ENCODE measurements at regions not wholly inside any gene's neighbourhood (a gene's known extent, or its start where the extent isn't known, plus 50 kb on each side); places are given as distances from the start of the nearest gene placed in this dataset.

GRCh38 chr10:110413049-110413783, 84.5 kb upstream of the DUSP5 start:
- intact Hi-C loops (cut with micrococcal nuclease): loop anchor here (5.0 kb wide), 1 partner anchor 336 kb away; no protein-coding TSS in a partner anchor

DNA sequence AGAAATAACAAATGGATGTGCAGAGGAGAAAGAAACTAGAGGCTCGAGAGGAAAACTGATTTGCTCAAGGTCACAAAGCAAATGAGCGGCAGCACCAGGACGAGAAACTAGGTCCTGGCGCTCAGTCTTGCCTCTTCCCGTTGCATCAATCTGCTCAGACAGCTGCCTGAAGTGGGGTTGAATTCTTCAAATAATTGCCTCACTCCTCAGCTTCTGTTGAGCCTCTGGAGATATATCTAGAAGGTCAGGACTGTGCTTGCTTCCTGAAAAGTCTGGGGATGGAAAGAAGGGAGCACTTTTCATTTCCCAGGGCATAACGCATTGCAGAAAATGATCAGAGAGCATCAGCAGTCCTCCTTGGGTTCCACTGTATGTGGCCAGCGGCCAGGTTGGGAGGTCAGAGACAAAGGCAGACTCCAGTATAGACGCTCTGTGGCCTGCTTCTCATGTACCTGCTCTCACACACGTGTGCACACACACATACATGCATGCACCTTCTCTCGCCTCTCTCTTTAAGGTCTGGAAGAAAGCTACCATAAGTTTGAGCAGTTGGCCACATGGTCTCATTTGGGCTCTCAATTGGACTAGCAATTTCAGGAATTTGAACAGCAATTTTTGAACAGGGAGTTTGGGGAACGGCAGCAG, 83.7 kb upstream of the DUSP5 start:
- intact Hi-C loops (cut with micrococcal nuclease): loop anchor here (1.0 to 5.0 kb wide), 20 partner anchors 8 to 505 kb away; partner anchors contain the start of genes BBIP1, DUSP5 and SHOC2

- intact Hi-C loops (cut with micrococcal nuclease): loop anchor here (1.0 to 5.0 kb wide), 20 partner anchors 8 to 505 kb away; partner anchors contain the start of genes BBIP1, DUSP5 and SHOC2
Observed at GRCh38 chr10:110414548-110415309, 83.0 kb upstream of the DUSP5 start.

DNA sequence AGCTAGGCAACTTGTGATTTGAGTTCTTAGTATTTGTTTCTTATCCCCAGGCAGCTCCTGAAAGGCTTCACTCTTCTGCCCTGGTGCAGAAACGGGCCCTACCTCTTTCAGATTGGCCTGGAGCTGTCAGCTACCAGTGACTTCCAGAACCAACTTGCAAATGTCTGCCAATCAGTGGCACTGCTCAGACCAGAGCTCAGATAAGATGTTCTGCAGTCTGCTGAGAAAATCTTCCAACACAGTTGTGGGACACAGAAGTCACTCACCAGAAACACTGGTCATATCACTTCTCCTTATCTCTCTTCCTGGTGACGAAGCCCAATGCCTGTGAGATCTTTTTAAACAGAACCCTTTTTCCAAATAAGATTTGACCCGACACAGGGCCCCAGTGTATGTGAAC, 81.9 kb upstream of the DUSP5 start:
- intact Hi-C loops (cut with micrococcal nuclease): loop anchor here (2.0 kb wide), 3 partner anchors 113 to 449 kb away; no protein-coding TSS in a partner anchor

DNA sequence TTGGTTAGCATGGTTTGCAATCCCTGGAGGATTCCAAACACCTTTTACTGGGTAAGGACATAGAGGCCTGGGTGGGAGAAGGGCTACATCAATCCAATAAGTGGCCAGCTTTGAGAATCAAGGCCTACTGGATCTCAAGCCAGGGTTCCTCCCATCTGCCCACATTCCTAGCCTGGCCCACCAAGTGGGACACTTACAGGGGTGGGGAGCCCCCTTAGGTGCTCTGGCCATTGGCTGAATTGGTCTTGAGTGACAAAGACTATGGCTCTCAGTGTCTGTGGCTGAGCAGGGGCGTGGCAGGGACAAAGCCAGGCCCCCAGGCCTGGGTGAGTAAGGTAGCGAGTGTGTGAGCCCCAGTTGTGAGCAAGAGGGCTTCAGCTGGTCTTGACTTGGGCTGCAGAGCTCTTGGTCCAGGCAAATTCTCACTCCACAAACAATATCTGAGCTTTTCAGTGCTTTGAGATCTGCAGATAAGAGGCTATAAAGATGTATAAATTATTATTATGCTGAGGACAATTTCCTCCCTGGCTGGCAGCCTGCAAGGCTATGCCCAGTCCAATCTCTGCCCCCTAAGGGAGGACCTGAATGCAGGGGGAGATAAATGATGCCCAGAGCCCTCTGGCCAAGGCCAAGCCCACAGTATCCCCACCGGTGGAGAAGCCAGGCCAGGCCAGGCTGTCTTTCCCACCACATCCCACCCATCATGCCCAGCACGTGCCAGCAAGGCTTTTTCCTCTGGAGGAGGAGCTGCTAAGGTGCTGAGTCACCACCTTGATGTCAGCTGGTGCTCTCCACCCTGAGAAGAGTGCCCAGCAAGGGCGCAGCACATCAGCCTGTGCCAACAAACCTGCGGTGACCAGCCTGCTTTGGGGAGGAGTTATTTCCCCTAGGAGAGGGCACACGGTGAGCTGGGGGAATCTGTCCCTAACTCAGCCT, 80.7 kb upstream of the DUSP5 start:
- intact Hi-C loops (cut with micrococcal nuclease): no loop called here

DNA sequence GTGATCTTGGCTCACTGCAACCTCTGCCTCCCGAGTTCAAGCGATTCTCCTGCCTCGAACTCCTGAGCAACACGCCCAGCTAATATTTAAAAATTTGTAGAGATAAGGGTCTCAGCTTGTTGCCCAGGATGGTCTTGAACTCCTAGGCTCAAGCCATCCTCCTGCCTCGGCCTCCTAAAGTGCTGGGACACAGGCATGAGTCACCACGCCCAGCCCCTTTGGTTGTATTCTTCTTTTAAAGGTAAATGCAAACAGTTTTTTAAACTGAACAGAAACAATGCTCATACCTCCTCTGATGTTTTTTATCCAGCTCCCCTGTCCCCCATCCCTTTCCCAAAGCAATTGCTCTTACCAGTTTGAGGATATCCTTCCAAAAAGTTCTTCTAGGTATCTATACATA, 79.5 kb upstream of the DUSP5 start:
- intact Hi-C loops (cut with micrococcal nuclease): no loop called here

DNA sequence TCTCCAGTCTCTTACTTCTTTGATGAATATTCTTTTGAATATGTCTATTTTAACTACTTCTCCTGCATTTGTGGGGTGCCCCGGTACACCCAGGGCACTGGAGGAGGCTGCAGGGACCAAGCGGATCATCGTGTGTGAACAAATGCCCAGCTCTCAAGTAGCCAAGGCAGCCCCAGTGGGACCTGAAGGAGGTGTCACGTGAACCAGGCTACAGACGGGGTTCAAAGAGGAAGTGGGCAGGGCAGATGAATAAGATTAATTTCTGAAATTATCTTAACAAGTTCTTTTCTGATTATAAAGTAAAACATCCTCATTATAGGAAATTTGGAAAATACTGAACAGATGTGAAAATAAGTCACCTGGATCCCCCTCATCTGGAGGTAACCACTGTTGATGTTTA, 78.4 kb upstream of the DUSP5 start:
- intact Hi-C loops (cut with micrococcal nuclease): no loop called here

DNA sequence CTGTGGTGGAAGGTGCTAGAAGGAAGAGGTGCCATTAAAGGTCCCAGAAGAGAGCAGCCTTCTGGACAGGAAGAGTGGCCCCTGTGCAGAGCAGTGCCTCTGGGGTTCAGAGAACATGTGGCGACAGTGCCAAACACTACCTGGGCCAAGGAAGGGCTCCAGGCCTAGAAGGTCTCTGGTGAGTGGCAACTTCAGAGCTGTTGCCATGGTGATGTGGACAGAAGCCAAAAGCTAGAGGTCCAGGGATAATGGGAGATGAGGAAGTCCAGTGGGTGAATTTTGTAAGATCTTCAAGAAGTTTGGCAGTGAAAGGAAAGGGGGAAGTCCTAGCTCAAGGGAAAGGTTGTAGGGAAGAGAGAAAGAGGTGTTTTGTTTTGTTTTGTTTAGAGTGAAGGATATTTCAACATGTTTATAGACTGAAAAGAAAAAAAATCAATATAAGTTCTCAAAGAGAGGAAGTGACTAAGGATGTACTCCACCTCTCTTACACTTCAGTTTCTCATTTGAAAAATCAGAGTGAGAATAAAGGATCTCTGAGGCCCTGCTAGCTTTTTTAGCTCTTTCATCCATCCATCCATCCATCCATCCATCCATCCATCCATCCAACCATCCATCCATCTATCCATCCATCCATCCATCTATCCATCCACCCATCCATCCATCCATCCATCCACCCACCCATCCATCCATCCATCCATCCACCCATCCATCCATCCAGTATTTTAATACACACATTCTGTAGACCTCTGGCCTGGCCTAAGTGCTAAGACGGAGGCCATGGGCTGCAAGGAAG, 77.1 kb upstream of the DUSP5 start:
- intact Hi-C loops (cut with micrococcal nuclease): no loop called here

GRCh38 chr10:110421512-110422138, 76.1 kb upstream of the DUSP5 start:
- intact Hi-C loops (cut with micrococcal nuclease): loop anchor here (1.0 kb wide), 1 partner anchor 7 kb away; no protein-coding TSS in a partner anchor

- intact Hi-C loops (cut with micrococcal nuclease): loop anchor here (1.0 kb wide), 1 partner anchor 8 kb away; no protein-coding TSS in a partner anchor
Observed at GRCh38 chr10:110422548-110422947, 75.2 kb upstream of the DUSP5 start.

DNA sequence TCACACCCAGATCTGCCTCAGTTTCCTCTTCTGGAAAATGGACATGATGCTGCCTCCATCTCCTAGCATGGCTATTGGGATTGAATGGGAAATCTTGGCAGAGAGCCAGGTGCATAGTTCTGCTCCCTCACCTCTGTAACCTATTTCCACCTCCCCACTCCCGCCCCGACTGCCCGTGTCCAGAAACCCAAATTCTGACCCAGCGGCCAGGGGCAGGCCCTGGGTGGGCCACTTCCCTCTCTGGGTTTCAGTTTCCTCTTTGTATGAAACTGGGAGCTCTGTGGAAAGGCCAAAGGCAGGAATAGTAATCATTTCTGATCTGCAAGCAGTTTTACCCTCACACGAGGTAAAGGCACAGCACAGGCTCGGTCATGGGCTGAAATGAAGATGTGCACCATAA, 74.1 kb upstream of the DUSP5 start:
- intact Hi-C loops (cut with micrococcal nuclease): no loop called here

DNA sequence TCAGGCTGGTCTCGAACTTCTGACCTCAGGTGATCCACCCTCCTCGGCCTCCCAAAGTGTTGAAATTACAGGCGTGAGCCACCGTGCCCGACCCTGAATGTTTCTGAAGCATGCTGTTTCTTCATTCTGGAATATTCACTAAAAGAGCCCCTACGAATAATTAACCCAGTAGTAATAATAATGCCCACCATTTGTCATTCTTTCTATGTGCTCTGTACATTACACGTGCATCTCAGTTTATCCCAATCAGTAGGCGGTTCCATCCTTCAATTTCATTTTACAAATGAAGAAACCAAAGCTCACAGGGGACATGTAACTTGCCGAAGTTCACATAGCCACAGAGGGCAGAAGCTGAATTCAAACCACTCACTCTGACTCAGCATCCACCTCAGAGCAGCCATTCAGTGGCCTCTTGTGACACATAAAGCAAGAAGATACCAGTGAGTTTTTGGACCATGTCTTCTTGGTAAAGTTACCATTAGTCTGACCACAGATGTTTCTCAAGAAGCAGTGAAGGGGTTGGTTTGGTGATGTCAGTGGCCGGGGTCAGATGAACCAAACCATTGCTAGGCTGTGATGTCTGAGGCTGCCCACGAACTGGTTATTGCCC, 71.9 kb upstream of the DUSP5 start:
- intact Hi-C loops (cut with micrococcal nuclease): loop anchor here (1.0 to 5.0 kb wide), 6 partner anchors 11 to 113 kb away; no protein-coding TSS in a partner anchor

- intact Hi-C loops (cut with micrococcal nuclease): loop anchor here (1.0 to 5.0 kb wide), 6 partner anchors 12 to 114 kb away; no protein-coding TSS in a partner anchor
Observed at GRCh38 chr10:110426294-110427181, 71.2 kb upstream of the DUSP5 start.

DNA sequence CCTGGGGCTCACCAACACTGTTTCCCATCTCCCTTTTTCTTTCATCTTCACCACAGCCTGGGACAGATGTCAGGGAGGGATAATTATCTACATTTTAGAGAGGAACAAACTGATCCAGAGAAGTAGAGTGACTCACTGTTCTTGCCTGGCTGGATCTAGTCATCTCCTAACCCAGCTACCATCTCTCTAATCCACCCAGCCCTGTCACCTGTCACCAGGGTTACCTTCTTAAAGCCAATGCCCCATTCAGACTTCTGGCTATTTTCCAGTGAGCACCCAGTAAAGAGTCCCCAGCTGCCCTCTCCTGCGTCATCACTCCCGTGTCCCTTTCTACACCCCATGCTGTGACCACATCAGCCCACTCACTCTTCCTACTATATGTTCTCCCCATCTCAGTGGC, 68.4 kb upstream of the DUSP5 start:
- intact Hi-C loops (cut with micrococcal nuclease): loop anchor here (5.0 kb wide), 1 partner anchor 117 kb away; no protein-coding TSS in a partner anchor

DNA sequence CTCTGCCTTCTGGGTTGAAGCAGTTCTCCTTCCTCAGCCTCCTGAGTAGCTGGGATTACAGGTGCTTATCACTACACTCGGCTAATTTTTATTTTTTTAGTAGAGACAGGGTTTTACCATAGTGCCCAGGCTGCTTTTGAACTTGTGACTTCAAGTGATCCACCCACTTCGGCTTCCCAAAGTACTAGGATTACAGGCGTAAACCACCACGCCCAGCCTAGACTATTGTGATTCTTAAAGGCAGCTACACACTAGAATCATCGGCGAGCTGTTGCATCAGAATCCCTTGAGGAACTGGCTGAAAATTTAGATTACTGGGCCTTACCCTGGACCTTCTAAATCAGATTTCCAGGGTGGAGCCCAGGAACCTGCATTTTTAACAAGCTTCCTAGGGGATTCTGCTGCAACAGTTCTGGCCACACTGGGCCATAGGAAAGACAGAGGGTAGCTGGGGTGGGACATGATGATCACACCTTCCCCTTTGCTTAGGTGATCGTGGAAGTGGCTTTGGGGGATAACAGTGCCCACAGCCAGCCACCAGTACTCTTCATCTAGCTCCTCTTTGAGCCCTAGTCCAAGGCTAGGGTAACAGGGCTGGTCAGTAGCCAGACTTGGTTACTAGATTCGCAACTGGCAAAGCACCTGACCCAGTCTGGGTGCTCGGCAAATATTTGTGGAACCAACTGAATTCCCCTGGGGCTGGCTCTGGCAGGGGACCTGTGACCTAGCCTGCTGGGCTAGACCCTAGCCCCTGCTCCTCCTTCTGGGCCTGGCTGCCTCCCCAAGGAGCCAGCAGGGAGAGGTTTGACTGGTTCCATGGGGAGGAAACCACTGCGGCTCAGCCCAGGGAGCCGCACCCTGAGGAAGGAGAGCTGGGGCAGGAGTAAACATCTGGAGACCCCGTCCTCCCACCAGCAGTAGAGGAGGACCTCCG, 67.1 kb upstream of the DUSP5 start:
- intact Hi-C loops (cut with micrococcal nuclease): no loop called here

DNA sequence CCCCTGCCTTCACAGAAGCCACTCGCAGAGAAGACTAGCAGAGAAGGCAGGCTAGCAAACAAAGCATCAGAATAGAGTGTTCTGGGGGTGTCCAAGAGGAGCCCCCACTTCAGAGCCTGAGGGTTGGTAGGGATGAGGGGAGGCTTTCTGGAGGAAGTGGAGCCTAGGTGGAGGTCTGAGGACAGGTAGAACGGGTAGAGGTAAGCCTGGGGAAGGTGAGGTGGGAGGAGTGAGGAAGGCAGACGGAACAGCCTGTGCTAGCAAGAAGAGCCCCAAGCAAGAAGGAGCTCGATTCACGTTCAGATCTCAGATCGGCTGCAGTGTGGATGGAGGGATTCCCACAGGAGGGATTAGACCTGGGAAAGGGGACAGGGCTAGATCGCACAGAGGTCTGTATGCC, 66.0 kb upstream of the DUSP5 start:
- intact Hi-C loops (cut with micrococcal nuclease): no loop called here

DNA sequence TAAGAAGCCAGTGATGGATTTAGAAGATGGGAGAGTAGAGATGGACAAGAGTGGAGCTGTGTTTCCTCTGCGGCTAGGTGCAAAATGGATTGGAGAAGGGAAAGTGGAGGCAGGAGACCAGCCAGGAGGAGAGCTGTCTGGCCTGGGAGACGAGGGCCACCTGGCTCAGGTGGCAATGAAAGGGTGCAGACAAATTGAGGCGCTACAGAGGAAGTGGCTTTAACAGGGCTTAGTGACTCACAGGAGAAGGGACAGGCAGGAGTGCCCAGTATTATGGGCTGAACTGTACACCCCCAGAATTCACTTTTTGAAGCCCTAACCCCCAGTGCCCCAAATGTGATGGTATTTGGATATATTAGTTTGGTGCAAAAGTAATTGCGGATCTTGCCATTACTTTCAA, 65.6 kb upstream of the DUSP5 start:
- intact Hi-C loops (cut with micrococcal nuclease): no loop called here
